ENCODE measurements at regions not wholly inside any gene's neighbourhood (a gene's known extent, or its start where the extent isn't known, plus 50 kb on each side); places are given as distances from the start of the nearest gene placed in this dataset.

DNA sequence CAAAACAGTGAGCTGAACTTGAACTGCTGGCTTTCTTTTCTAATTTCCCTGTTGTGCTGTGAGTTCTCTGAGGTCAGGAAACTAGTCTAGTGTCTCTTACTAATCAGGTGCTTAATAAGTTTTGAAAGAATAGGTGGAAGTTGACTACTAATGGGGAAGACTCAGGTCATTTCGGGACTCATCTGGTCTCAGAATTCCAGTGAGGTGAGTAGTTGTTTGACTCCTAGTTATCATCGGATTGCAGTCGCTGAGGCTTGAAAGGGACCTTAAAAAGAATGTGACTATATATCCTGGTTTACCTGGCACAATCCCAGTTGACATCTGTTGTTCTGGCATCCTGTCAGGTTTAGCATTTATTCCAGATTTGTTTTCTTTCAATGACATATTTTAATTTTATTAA lies 81.4 kb upstream of the SPAG17 start:
- H3K27me3 ChIP-seq (ENCODE audit: control insufficient read depth in 5 of 5, insufficient read depth in 4 of 5, low read length in 5 of 5), result no peaks in the 10 kb centered on the region
- no peak overlapping the region for H3K9ac ChIP-seq (ENCODE audit: low read length in 5 of 5)
- no peaks in the 10 kb centered on the region for H3K9me3 ChIP-seq (ENCODE audit: control insufficient read depth in 5 of 5, low read length in 5 of 5)
- no peak overlapping the region for H3K4me3 ChIP-seq (ENCODE audit: low read depth in 1 of 5, low read length in 5 of 5)
- H3K36me3 ChIP-seq (ENCODE audit: control insufficient read depth in 5 of 5, insufficient read depth in 5 of 5, low read length in 5 of 5), result no peaks in the 10 kb centered on the region
- no peak overlapping the region for H3K27ac ChIP-seq (ENCODE audit: low read depth, low read length)
- H3K4me1 ChIP-seq (ENCODE audit: control insufficient read depth in 5 of 5, insufficient read depth in 5 of 5, low read length in 5 of 5), result no peaks in the 10 kb centered on the region

DNA sequence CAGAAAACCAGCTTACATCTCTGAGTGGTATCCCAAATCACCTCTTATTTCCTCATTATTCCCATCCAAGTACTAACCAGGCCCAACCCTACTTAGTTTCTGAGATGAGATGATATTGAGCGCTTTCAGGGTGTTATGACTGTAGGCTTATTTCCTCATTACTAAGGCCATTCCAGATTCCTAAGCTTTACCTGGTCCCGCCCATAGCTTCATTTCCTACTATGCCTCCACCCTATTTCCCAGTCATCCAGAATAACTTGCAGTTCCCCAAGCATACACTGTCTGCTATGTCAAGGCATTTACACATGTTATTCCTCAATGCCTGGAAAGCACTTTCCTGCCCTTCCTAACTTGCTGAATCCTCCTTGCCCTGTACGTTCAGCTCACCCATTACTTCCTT lies 79.3 kb upstream of the SPAG17 start:
- no peak overlapping the region for H3K4me3 ChIP-seq (ENCODE audit: low read depth in 1 of 5, low read length in 5 of 5)
- no peaks in the 10 kb centered on the region for H3K36me3 ChIP-seq (ENCODE audit: control insufficient read depth in 5 of 5, insufficient read depth in 5 of 5, low read length in 5 of 5)
- H3K9me3 ChIP-seq (ENCODE audit: control insufficient read depth in 5 of 5, low read length in 5 of 5), result no peaks in the 10 kb centered on the region
- no peaks in the 10 kb centered on the region for H3K27me3 ChIP-seq (ENCODE audit: control insufficient read depth in 5 of 5, insufficient read depth in 4 of 5, low read length in 5 of 5)
- H3K27ac ChIP-seq (ENCODE audit: low read depth, low read length), result no peak overlapping the region
- H3K4me1 ChIP-seq (ENCODE audit: control insufficient read depth in 5 of 5, insufficient read depth in 5 of 5, low read length in 5 of 5), result peaks cover 0 to 4% (median 0%) of the 10 kb centered on the region in 5 donors
- no peak overlapping the region for H3K9ac ChIP-seq (ENCODE audit: low read length in 5 of 5)

DNA sequence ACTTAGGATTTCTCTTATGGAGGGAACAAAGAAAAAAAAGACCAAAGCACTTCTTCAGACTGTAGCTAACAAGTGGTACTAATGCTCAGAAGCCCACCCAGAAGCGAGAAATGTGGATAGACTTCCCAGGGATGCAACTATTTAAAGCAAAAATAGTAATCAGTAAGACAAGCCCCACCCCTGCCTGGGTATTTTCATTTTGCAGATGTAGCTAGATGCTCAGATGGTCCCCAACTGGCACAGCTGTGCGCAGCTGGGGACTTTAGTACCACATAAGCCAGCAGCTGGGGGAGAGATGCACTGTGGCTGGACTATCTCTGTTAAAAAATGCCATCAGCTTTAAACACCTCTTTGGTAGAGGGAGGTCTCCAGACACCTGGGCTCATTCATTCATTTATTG lies 77.8 kb upstream of the SPAG17 start:
- no peaks in the 10 kb centered on the region for H3K9me3 ChIP-seq (ENCODE audit: control insufficient read depth in 5 of 5, low read length in 5 of 5)
- no peaks in the 10 kb centered on the region for H3K36me3 ChIP-seq (ENCODE audit: control insufficient read depth in 5 of 5, insufficient read depth in 5 of 5, low read length in 5 of 5)
- H3K27me3 ChIP-seq (ENCODE audit: control insufficient read depth in 5 of 5, insufficient read depth in 4 of 5, low read length in 5 of 5), result no peaks in the 10 kb centered on the region
- H3K27ac ChIP-seq (ENCODE audit: low read depth, low read length), result no peak overlapping the region
- peaks cover 0 to 6% (median 0%) of the 10 kb centered on the region in 5 donors for H3K4me1 ChIP-seq (ENCODE audit: control insufficient read depth in 5 of 5, insufficient read depth in 5 of 5, low read length in 5 of 5)
- H3K9ac ChIP-seq (ENCODE audit: low read length in 5 of 5), result no peak overlapping the region
- no peak overlapping the region for H3K4me3 ChIP-seq (ENCODE audit: low read depth in 1 of 5, low read length in 5 of 5)

DNA sequence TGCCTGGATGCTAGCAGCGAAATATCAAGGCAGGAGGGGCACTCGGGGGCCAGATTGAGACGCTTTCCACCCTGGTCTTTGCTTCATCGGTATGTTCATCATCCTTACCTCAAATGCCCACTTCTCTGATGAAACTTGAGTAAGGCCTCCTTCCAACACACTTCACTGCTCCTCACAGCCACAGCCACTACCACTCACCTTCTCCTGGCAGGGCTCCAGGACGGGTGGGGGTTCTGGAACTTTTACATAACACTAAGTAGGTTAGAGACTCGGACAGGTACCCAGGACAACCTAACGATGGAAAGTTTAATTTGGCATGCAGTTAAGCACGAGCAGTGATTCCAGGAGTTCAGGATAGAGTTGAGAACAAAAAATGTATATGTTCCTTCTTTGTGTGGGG lies 73.9 kb upstream of the SPAG17 start:
- Histone ChIP-seq H3K27me3 (ENCODE audit: control insufficient read depth in 5 of 5, insufficient read depth in 4 of 5, low read length in 5 of 5) (no peaks in the 10 kb centered on the region), H3K36me3 (ENCODE audit: control insufficient read depth in 5 of 5, insufficient read depth in 5 of 5, low read length in 5 of 5) (no peaks in the 10 kb centered on the region), H3K9ac (ENCODE audit: low read length in 5 of 5) (no peak overlapping the region), H3K4me1 (ENCODE audit: control insufficient read depth in 5 of 5, insufficient read depth in 5 of 5, low read length in 5 of 5) (peaks cover 0 to 18% (median 0%) of the 10 kb centered on the region in 5 donors), H3K9me3 (ENCODE audit: control insufficient read depth in 5 of 5, low read length in 5 of 5) (no peaks in the 10 kb centered on the region), H3K27ac (ENCODE audit: low read depth, low read length) (no peak overlapping the region), H3K4me3 (ENCODE audit: low read depth in 1 of 5, low read length in 5 of 5) (no peak overlapping the region)

DNA sequence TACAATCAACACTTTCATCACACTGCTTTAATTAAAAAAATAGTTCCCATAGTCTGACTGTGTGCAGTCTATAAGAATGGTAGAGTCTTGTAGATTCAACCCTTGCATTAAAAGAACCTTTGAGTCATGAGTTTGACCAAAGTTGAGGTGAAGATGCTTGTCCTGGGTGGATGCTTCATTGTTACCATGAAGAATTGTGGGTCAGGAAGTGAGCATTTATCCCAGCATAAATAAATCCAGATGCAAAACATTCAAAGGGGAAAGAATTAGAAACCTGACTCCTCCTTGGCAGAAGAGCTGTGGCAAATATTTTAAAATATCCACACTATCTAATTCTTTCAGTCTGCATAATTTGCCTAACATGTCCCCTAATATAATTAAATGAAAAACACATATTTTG lies 72.9 kb upstream of the SPAG17 start:
- Histone ChIP-seq H3K27me3 (ENCODE audit: control insufficient read depth in 5 of 5, insufficient read depth in 4 of 5, low read length in 5 of 5) (no peaks in the 10 kb centered on the region), H3K36me3 (ENCODE audit: control insufficient read depth in 5 of 5, insufficient read depth in 5 of 5, low read length in 5 of 5) (no peaks in the 10 kb centered on the region), H3K27ac (ENCODE audit: low read depth, low read length) (no peak overlapping the region), H3K9me3 (ENCODE audit: control insufficient read depth in 5 of 5, low read length in 5 of 5) (no peaks in the 10 kb centered on the region), H3K9ac (ENCODE audit: low read length in 5 of 5) (no peak overlapping the region), H3K4me1 (ENCODE audit: control insufficient read depth in 5 of 5, insufficient read depth in 5 of 5, low read length in 5 of 5) (peaks cover 0 to 21% (median 0%) of the 10 kb centered on the region in 5 donors), H3K4me3 (ENCODE audit: low read depth in 1 of 5, low read length in 5 of 5) (no peak overlapping the region)

DNA sequence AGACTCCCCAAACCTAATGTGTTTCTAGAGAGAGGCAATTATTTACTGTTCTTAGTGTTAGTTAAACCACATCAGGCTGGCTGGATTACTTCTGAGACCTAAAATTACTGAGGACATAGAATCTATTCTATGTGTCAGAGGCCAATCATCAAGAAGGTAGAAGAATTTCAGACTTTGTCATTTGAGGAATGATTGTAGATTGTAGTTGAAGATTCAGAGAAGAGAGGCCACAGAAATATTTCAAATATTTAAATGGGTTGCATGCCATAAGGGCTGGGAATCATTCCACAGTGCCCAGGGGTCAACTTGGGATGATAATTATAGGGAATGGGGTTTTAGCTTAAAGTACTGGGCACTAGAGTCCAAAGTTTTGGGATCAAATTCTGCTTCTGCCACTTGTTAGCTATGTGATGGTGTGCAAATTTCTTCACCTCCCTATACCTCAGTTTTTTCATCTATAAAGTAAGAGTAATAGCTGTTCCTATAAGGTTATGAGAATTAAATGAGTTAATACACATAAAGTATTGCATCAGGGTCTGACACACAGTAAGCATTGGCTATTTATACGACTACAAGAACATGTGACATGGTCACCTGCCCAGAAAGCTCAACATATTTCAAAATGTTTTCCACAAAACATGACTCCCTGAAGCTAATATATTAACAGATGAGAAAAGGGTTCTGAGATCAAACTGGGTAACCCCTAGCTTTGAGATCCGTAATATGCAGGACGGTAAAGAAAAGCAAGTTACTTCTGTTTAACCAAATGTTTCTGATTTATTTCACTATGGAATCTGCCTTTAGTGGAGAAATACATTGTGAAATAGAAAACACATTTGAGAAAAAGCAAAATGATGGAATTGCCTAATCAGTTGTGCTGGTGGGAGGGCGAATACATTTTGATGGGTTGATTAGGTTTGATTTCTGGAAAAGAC lies 69.7 kb upstream of the SPAG17 start:
- peak overlapping the region; percentile 20 for H3K27ac ChIP-seq (ENCODE audit: low read depth, low read length)
- H3K4me1 ChIP-seq (ENCODE audit: control insufficient read depth in 5 of 5, insufficient read depth in 5 of 5, low read length in 5 of 5), result peaks cover 0 to 25% (median 0%) of the 10 kb centered on the region in 5 donors
- H3K4me3 ChIP-seq (ENCODE audit: low read depth in 1 of 5, low read length in 5 of 5), result no peak overlapping the region
- H3K36me3 ChIP-seq (ENCODE audit: control insufficient read depth in 5 of 5, insufficient read depth in 5 of 5, low read length in 5 of 5), result no peaks in the 10 kb centered on the region
- H3K27me3 ChIP-seq (ENCODE audit: control insufficient read depth in 5 of 5, insufficient read depth in 4 of 5, low read length in 5 of 5), result no peaks in the 10 kb centered on the region
- no peak overlapping the region for H3K9ac ChIP-seq (ENCODE audit: low read length in 5 of 5)
- no peaks in the 10 kb centered on the region for H3K9me3 ChIP-seq (ENCODE audit: control insufficient read depth in 5 of 5, low read length in 5 of 5)

DNA sequence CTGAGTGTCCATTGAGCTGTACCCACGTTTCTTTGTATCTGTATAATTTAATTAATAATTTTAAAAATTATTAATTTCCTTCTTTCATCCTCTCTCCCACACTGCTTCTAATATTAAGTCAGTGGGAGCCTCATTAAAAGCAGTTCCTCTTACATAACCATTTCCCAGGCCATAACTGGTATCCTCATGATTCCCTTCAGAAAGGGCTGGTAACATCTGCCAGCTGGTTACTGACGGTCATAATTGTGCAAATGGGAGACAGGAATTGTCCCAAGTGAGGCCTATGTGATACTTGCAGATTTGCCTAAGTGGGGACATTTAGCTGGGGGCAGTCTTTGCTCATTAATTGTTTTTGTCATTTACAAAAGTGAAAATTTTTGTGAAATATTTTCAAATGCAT lies 69.0 kb upstream of the SPAG17 start:
- no peak overlapping the region for H3K4me3 ChIP-seq (ENCODE audit: low read depth in 1 of 5, low read length in 5 of 5)
- H3K27ac ChIP-seq (ENCODE audit: low read depth, low read length), result no peak overlapping the region
- no peaks in the 10 kb centered on the region for H3K27me3 ChIP-seq (ENCODE audit: control insufficient read depth in 5 of 5, insufficient read depth in 4 of 5, low read length in 5 of 5)
- no peak overlapping the region for H3K9ac ChIP-seq (ENCODE audit: low read length in 5 of 5)
- H3K4me1 ChIP-seq (ENCODE audit: control insufficient read depth in 5 of 5, insufficient read depth in 5 of 5, low read length in 5 of 5), result peaks cover 0 to 19% (median 0%) of the 10 kb centered on the region in 5 donors
- H3K36me3 ChIP-seq (ENCODE audit: control insufficient read depth in 5 of 5, insufficient read depth in 5 of 5, low read length in 5 of 5), result no peaks in the 10 kb centered on the region
- no peaks in the 10 kb centered on the region for H3K9me3 ChIP-seq (ENCODE audit: control insufficient read depth in 5 of 5, low read length in 5 of 5)

DNA sequence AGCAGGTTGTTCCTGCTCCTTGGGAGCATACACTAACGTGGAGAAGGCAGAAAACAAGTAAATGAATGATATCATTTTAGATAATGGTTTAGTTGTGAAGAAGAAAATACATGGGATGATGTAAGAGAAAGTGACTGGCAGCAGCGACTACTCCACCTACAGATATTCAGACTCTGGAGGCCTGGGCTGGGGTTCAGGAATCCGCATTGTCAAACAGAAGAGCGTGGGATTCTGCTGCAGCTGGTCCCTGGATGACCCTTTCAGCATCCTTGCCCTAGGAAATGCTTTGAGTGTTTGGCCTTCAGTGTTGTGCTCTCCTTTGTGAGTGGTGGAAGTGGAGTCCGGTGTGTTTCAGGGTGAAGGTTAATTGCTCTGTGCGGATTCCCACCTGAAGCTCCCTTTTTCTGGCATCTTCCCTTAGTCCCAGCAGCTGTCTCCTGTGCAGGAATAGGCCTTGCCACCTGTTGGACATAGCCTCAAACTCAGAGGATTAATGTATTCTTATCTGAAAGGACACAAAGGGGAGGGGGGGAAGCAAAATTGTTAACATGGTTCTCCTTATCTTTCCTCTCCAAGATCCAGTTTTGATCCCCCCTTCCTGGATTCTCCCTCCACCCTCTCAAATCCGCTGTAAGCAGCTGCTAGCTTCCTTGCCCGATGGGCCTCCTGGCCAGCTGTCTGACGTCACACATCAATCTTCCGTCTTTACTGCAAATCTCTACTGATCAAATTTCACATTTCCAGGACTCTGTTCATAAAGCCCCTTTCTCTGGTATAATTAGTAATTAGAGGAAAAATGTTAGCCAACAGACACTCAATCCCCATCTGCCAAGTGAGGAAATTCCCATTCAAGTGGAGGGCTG lies 68.3 kb upstream of the SPAG17 start:
- Histone ChIP-seq H3K27me3 (ENCODE audit: control insufficient read depth in 5 of 5, insufficient read depth in 4 of 5, low read length in 5 of 5) (no peaks in the 10 kb centered on the region), H3K36me3 (ENCODE audit: control insufficient read depth in 5 of 5, insufficient read depth in 5 of 5, low read length in 5 of 5) (no peaks in the 10 kb centered on the region), H3K9ac (ENCODE audit: low read length in 5 of 5) (no peak overlapping the region), H3K4me3 (ENCODE audit: low read depth in 1 of 5, low read length in 5 of 5) (no peak overlapping the region), H3K4me1 (ENCODE audit: control insufficient read depth in 5 of 5, insufficient read depth in 5 of 5, low read length in 5 of 5) (peaks cover 0 to 19% (median 0%) of the 10 kb centered on the region in 5 donors), H3K9me3 (ENCODE audit: control insufficient read depth in 5 of 5, low read length in 5 of 5) (no peaks in the 10 kb centered on the region), H3K27ac (ENCODE audit: low read depth, low read length) (no peak overlapping the region)

DNA sequence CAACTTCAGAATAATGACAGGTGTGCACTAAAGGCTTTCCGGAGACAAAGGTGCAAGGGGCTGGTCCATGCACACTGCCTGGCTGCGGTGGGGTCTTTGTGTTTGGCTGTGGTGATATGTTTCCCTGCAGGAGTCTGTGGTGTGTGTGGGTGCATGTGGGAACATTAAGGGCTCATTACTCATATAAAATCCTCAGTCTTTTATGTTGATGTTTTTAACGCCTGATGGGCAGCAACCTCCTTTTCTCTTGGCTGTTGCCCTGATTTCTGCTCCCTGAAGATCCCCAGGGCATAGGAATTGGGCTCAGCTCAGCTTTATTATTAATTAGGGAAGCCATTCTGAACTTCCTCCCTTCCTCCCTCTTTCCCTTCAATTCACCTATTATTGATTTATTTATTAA lies 67.6 kb upstream of the SPAG17 start:
- Histone ChIP-seq H3K27me3 (ENCODE audit: control insufficient read depth in 5 of 5, insufficient read depth in 4 of 5, low read length in 5 of 5) (no peaks in the 10 kb centered on the region), H3K27ac (ENCODE audit: low read depth, low read length) (no peak overlapping the region), H3K36me3 (ENCODE audit: control insufficient read depth in 5 of 5, insufficient read depth in 5 of 5, low read length in 5 of 5) (no peaks in the 10 kb centered on the region)

DNA sequence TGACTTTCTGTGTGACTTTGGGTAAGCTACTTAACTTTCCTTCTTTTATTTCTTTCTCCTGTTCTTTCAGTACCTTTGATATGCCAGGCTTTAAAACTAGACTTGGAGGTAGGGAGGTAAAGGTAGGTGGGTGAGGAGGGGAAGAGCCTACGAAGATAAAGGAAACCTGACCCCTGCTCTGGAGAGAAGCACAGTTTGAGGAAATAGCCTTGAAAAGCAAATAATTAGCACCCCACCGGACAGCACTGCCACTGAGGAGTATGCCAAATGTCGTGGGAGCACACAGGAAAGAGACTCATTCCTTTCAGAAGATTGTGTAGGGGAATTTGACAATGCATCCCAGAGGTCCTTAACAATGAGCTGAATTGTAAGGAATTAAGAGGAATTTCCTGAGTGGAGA lies 65.2 kb upstream of the SPAG17 start:
- no peak overlapping the region for H3K27ac ChIP-seq (ENCODE audit: low read depth, low read length)
- H3K9me3 ChIP-seq (ENCODE audit: control insufficient read depth in 5 of 5, low read length in 5 of 5), result no peaks in the 10 kb centered on the region
- no peak overlapping the region for H3K9ac ChIP-seq (ENCODE audit: low read length in 5 of 5)
- H3K36me3 ChIP-seq (ENCODE audit: control insufficient read depth in 5 of 5, insufficient read depth in 5 of 5, low read length in 5 of 5), result no peaks in the 10 kb centered on the region
- H3K27me3 ChIP-seq (ENCODE audit: control insufficient read depth in 5 of 5, insufficient read depth in 4 of 5, low read length in 5 of 5), result no peaks in the 10 kb centered on the region
- H3K4me3 ChIP-seq (ENCODE audit: low read depth in 1 of 5, low read length in 5 of 5), result no peak overlapping the region
- peaks cover 0 to 19% (median 0%) of the 10 kb centered on the region in 5 donors for H3K4me1 ChIP-seq (ENCODE audit: control insufficient read depth in 5 of 5, insufficient read depth in 5 of 5, low read length in 5 of 5)

More for the DNA sequence above, 67.6 kb upstream of the SPAG17 start:
- Histone ChIP-seq H3K4me3 (ENCODE audit: low read depth in 1 of 5, low read length in 5 of 5) (no peak overlapping the region), H3K9ac (ENCODE audit: low read length in 5 of 5) (no peak overlapping the region), H3K4me1 (ENCODE audit: control insufficient read depth in 5 of 5, insufficient read depth in 5 of 5, low read length in 5 of 5) (peaks cover 0 to 19% (median 0%) of the 10 kb centered on the region in 5 donors), H3K9me3 (ENCODE audit: control insufficient read depth in 5 of 5, low read length in 5 of 5) (no peaks in the 10 kb centered on the region)
